ENCODE measurements at regions not wholly inside any gene's neighbourhood (a gene's known extent, or its start where the extent isn't known, plus 50 kb on each side); places are given as distances from the start of the nearest gene placed in this dataset.

GRCh38 chr10:78869508-78870454 lies 199.0 kb upstream of the ZMIZ1 start:
- DNase-seq (ENCODE audit: low read depth in 3 of 3) = no peak

GRCh38 chr10:78870458-78870857 lies 198.3 kb upstream of the ZMIZ1 start:
- DNase-seq (ENCODE audit: low read depth in 3 of 3) = no peak

GRCh38 chr10:78871796-78872195 lies 197.0 kb upstream of the ZMIZ1 start:
- no peak for DNase-seq (ENCODE audit: low read depth in 3 of 3)

GRCh38 chr10:78873413-78873812 lies 195.4 kb upstream of the ZMIZ1 start:
- no peak for DNase-seq (ENCODE audit: low read depth in 3 of 3)

- DNase-seq (ENCODE audit: low read depth in 3 of 3) = no peak
Measured at GRCh38 chr10:78875331-78875877, 193.4 kb upstream of the ZMIZ1 start.

GRCh38 chr10:78875932-78876331 lies 192.8 kb upstream of the ZMIZ1 start:
- DNase-seq (ENCODE audit: low read depth in 3 of 3) = no peak

GRCh38 chr10:78876449-78876848 lies 192.3 kb upstream of the ZMIZ1 start:
- no peak for DNase-seq (ENCODE audit: low read depth in 3 of 3)

- no peak for DNase-seq (ENCODE audit: low read depth in 3 of 3)
Measured at GRCh38 chr10:78879621-78880020, 189.1 kb upstream of the ZMIZ1 start.

- no peak for DNase-seq (ENCODE audit: low read depth in 3 of 3)
Measured at GRCh38 chr10:78886129-78886528, 182.6 kb upstream of the ZMIZ1 start.

- no peak for DNase-seq (ENCODE audit: low read depth in 3 of 3)
Measured at GRCh38 chr10:78889536-78890063, 179.2 kb upstream of the ZMIZ1 start.

- DNase-seq (ENCODE audit: low read depth in 3 of 3) = no peak
Measured at GRCh38 chr10:78890506-78890905, 178.3 kb upstream of the ZMIZ1 start.

GRCh38 chr10:78891741-78892140 lies 177.0 kb upstream of the ZMIZ1 start:
- DNase-seq (ENCODE audit: low read depth in 3 of 3) = no peak

GRCh38 chr10:78892338-78893176 lies 176.2 kb upstream of the ZMIZ1 start:
- DNase-seq (ENCODE audit: low read depth in 3 of 3) = no peak

- no peak for DNase-seq (ENCODE audit: low read depth in 3 of 3)
Measured at GRCh38 chr10:78893217-78893616, 175.5 kb upstream of the ZMIZ1 start.

- DNase-seq (ENCODE audit: low read depth in 3 of 3) = no peak
Measured at GRCh38 chr10:78894089-78894840, 174.5 kb upstream of the ZMIZ1 start.

- DNase-seq (ENCODE audit: low read depth in 3 of 3) = no peak
Measured at GRCh38 chr10:78894841-78895195, 173.9 kb upstream of the ZMIZ1 start.

GRCh38 chr10:78895469-78895868 lies 173.3 kb upstream of the ZMIZ1 start:
- DNase-seq (ENCODE audit: low read depth in 3 of 3) = no peak

- DNase-seq (ENCODE audit: low read depth in 3 of 3) = no peak
Measured at GRCh38 chr10:78896159-78896928, 172.4 kb upstream of the ZMIZ1 start.

GRCh38 chr10:78898341-78899097 lies 170.2 kb upstream of the ZMIZ1 start:
- DNase-seq (ENCODE audit: low read depth in 3 of 3) = no peak
